ENCODE measurements at regions not wholly inside any gene's neighbourhood (a gene's known extent, or its start where the extent isn't known, plus 50 kb on each side); places are given as distances from the start of the nearest gene placed in this dataset.

- TF ChIP-seq CTCF (IDR thresholded peaks at IDR 0.05; ENCODE audit: low read length) (no peak), EZH2 (optimal IDR thresholded peaks at IDR 0.05; ENCODE audit: low read depth, low read length) (no peak), EZH2phosphoT487 (IDR thresholded peaks at IDR 0.05; ENCODE audit: low read length) (no peak)
These were observed 98.9 kb downstream of the ACKR3 start for GRCh38 chr2:236668531-236668969.
